CD4-positive, alpha-beta memory T cell (primary cell): ENCODE measurements at regions not wholly inside any gene's neighbourhood (a gene's known extent, or its start where the extent isn't known, plus 50 kb on each side); places are given as distances from the start of the nearest gene placed in this dataset.

Experiments used
- CTCF ChIA-PET: fragments of 350-600 bp; sonication (Branson Sonifier 250); formaldehyde crosslinking; loops from one replicate; lab custom pipeline; 2021; ENCODE audit warnings: inconsistent platforms; ENCODE audit not compliant: partially characterized antibody; lab: Charles Lee
- POLR2A ChIA-PET: fragments of 350-600 bp; sonication (Branson Sonifier 250); formaldehyde crosslinking; loops from one replicate; lab custom pipeline; 2021; ENCODE audit not compliant: partially characterized antibody; lab: Charles Lee
- DNase-seq, 5 donors: peaks; one replicate each; pipeline versions ENCODE4 v3.0.0 to v3.0.0-alpha.2; 2020 to 2022; ENCODE audit warnings: mixed read lengths in 1 of 5
- H3K27ac ChIP-seq: one replicate; pipeline ENCODE4 v1.7.0; 2013; ENCODE audit warnings: low read depth, low read length
- H3K27me3 ChIP-seq: 2 replicates; pipeline ENCODE4 v1.7.0; 2013; ENCODE audit warnings: mild to moderate bottlenecking, low read length, moderate library complexity; ENCODE audit not compliant: insufficient read depth
- H3K36me3 ChIP-seq: 2 replicates; pipeline ENCODE4 v1.7.0; 2013; ENCODE audit warnings: mild to moderate bottlenecking, low read length, moderate library complexity; ENCODE audit not compliant: insufficient read depth
- H3K4me1 ChIP-seq: 2 replicates; pipeline ENCODE4 v1.7.0; 2013; ENCODE audit warnings: mild to moderate bottlenecking, low read length, moderate library complexity; ENCODE audit not compliant: insufficient read depth
- H3K4me3 ChIP-seq, 2 donors: one replicate each; pipeline ENCODE4 v1.7.0; 2013; ENCODE audit warnings: low read length in 2 of 2, mild to moderate bottlenecking in 1 of 2
- H3K9me3 ChIP-seq, 2 donors: one replicate each; pipeline ENCODE4 v1.7.0; 2013; ENCODE audit warnings: low read length in 2 of 2, control low read depth in 1 of 2; ENCODE audit not compliant: control insufficient read depth in 1 of 2
- H3K27ac Mint-ChIP-seq, 7 donors: one replicate each; pipeline ENCODE4 v1.8.0; 2020 to 2021; ENCODE audit warnings: mixed read lengths in 7 of 7, mild to moderate bottlenecking in 6 of 7, inconsistent platforms in 3 of 7, moderate library complexity in 3 of 7
- H3K27me3 Mint-ChIP-seq, 2 donors: one replicate each; pipeline ENCODE4 v1.8.0; 2020 to 2021; ENCODE audit warnings: mixed read lengths in 2 of 2
- H3K36me3 Mint-ChIP-seq, 2 donors: one replicate each; pipeline ENCODE4 v1.8.0; 2020 to 2021; ENCODE audit warnings: mixed read lengths in 2 of 2, inconsistent platforms in 1 of 2, mild to moderate bottlenecking in 1 of 2
- H3K4me1 Mint-ChIP-seq, 4 donors: one replicate each; pipeline ENCODE4 v1.8.0; 2020 to 2021; ENCODE audit warnings: mixed read lengths in 4 of 4, mild to moderate bottlenecking in 1 of 4
- H3K4me3 Mint-ChIP-seq, 8 donors: one replicate each; pipeline ENCODE4 v1.8.0; 2020 to 2021; ENCODE audit warnings: mixed read lengths in 8 of 8, mild to moderate bottlenecking in 7 of 8, moderate library complexity in 6 of 8, inconsistent platforms in 3 of 8
- H3K9me3 Mint-ChIP-seq, 8 donors: one replicate each; pipeline ENCODE4 v1.8.0; 2020 to 2021; ENCODE audit warnings: mixed read lengths in 8 of 8, mild to moderate bottlenecking in 5 of 8, inconsistent platforms in 3 of 8, moderate library complexity in 1 of 8
- intact Hi-C: fragments of 100-400 bp; cut with micrococcal nuclease; formaldehyde crosslinking; loops from one replicate; pipeline ENCODE4 v1.15.1; 2023

- DNase-seq: no peak
- Mint-ChIP-seq H3K9me3 (peaks cover 0 to 16% (median 7%) of the 10 kb centered on the region in 8 donors), H3K27me3 (no peaks in the 10 kb centered on the region), H3K27ac (no peak overlapping the region), H3K4me3 (no peak overlapping the region), H3K36me3 (no peaks in the 10 kb centered on the region), H3K4me1 (no peaks in the 10 kb centered on the region)
- H3K27ac ChIP-seq: no peak overlapping the region
- no peaks in the 10 kb centered on the region for H3K9me3 ChIP-seq
- no peaks in the 10 kb centered on the region for H3K36me3 ChIP-seq
- no peaks in the 10 kb centered on the region for H3K4me1 ChIP-seq
- intact Hi-C loops: no loop called here
- CTCF ChIA-PET: no interaction called here
- POLR2A ChIA-PET: no interaction called here
- H3K4me3 ChIP-seq: no peak overlapping the region
- H3K27me3 ChIP-seq: no peaks in the 10 kb centered on the region
These were observed 516.7 kb downstream of the JRKL start for GRCh38 chr11:96906476-96906875.

- no peaks in the 10 kb centered on the region for H3K27me3 Mint-ChIP-seq
- H3K4me1 Mint-ChIP-seq: no peaks in the 10 kb centered on the region
- Histone ChIP-seq H3K4me1 (no peaks in the 10 kb centered on the region), H3K4me3 (no peak overlapping the region), H3K27ac (no peak overlapping the region), H3K9me3 (no peaks in the 10 kb centered on the region), H3K27me3 (no peaks in the 10 kb centered on the region), H3K36me3 (no peaks in the 10 kb centered on the region)
- no peaks in the 10 kb centered on the region for H3K36me3 Mint-ChIP-seq
- H3K9me3 Mint-ChIP-seq: peaks cover 0 to 9% (median 2%) of the 10 kb centered on the region in 8 donors
- H3K27ac Mint-ChIP-seq: no peak overlapping the region
- intact Hi-C loops: no loop called here
- DNase-seq: no peak
- ChIA-PET CTCF (no interaction called here), POLR2A (no interaction called here)
- peak overlapping the region in 1 of 8 donors; percentile 41 for H3K4me3 Mint-ChIP-seq
These were observed 536.0 kb downstream of the JRKL start for GRCh38 chr11:96925862-96926261.

GRCh38 chr11:96940227-96940626 lies 550.4 kb downstream of the JRKL start:
- no peaks in the 10 kb centered on the region for H3K36me3 Mint-ChIP-seq
- intact Hi-C loops: no loop called here
- no peaks in the 10 kb centered on the region for H3K27me3 Mint-ChIP-seq
- H3K27ac Mint-ChIP-seq: no peak overlapping the region
- H3K4me1 Mint-ChIP-seq: no peaks in the 10 kb centered on the region
- ChIA-PET POLR2A (no interaction called here), CTCF (no interaction called here)
- Histone ChIP-seq H3K4me1 (no peaks in the 10 kb centered on the region), H3K27ac (no peak overlapping the region), H3K36me3 (no peaks in the 10 kb centered on the region), H3K9me3 (no peaks in the 10 kb centered on the region), H3K4me3 (no peak overlapping the region), H3K27me3 (no peaks in the 10 kb centered on the region)
- no peak for DNase-seq
- peaks cover 0 to 5% (median 2%) of the 10 kb centered on the region in 8 donors for H3K9me3 Mint-ChIP-seq
- no peak overlapping the region for H3K4me3 Mint-ChIP-seq

- DNase-seq: no peak
- Mint-ChIP-seq H3K36me3 (no peaks in the 10 kb centered on the region), H3K4me3 (no peak overlapping the region), H3K27me3 (no peaks in the 10 kb centered on the region), H3K4me1 (no peaks in the 10 kb centered on the region), H3K27ac (no peak overlapping the region), H3K9me3 (peaks cover 0 to 4% (median 2%) of the 10 kb centered on the region in 8 donors)
- H3K9me3 ChIP-seq: no peaks in the 10 kb centered on the region
- ChIA-PET CTCF (no interaction called here), POLR2A (no interaction called here)
- H3K36me3 ChIP-seq: no peaks in the 10 kb centered on the region
- H3K4me3 ChIP-seq: no peak overlapping the region
- H3K27ac ChIP-seq: no peak overlapping the region
- H3K27me3 ChIP-seq: no peaks in the 10 kb centered on the region
- intact Hi-C loops: no loop called here
- no peaks in the 10 kb centered on the region for H3K4me1 ChIP-seq
These were observed 553.0 kb downstream of the JRKL start for GRCh38 chr11:96942855-96943254.

GRCh38 chr11:96943970-96944369 lies 554.2 kb downstream of the JRKL start:
- H3K4me1 Mint-ChIP-seq: no peaks in the 10 kb centered on the region
- H3K27ac ChIP-seq: no peak overlapping the region
- H3K36me3 ChIP-seq: no peaks in the 10 kb centered on the region
- peaks cover 0 to 4% (median 0%) of the 10 kb centered on the region in 8 donors for H3K9me3 Mint-ChIP-seq
- H3K4me3 Mint-ChIP-seq: no peak overlapping the region
- H3K4me1 ChIP-seq: no peaks in the 10 kb centered on the region
- no peaks in the 10 kb centered on the region for H3K27me3 ChIP-seq
- intact Hi-C loops: no loop called here
- no peak for DNase-seq
- H3K9me3 ChIP-seq: no peaks in the 10 kb centered on the region
- CTCF ChIA-PET: no interaction called here
- H3K4me3 ChIP-seq: no peak overlapping the region
- H3K27ac Mint-ChIP-seq: no peak overlapping the region
- POLR2A ChIA-PET: no interaction called here
- H3K36me3 Mint-ChIP-seq: no peaks in the 10 kb centered on the region
- no peaks in the 10 kb centered on the region for H3K27me3 Mint-ChIP-seq

- no peak overlapping the region for H3K27ac ChIP-seq
- no peaks in the 10 kb centered on the region for H3K27me3 ChIP-seq
- Mint-ChIP-seq H3K27me3 (no peaks in the 10 kb centered on the region), H3K27ac (no peak overlapping the region), H3K4me3 (no peak overlapping the region), H3K4me1 (no peaks in the 10 kb centered on the region), H3K9me3 (peaks cover 0 to 14% (median 2%) of the 10 kb centered on the region in 8 donors), H3K36me3 (no peaks in the 10 kb centered on the region)
- no peaks in the 10 kb centered on the region for H3K4me1 ChIP-seq
- no peaks in the 10 kb centered on the region for H3K9me3 ChIP-seq
- no peak for DNase-seq
- ChIA-PET POLR2A (no interaction called here), CTCF (no interaction called here)
- no peak overlapping the region for H3K4me3 ChIP-seq
- intact Hi-C loops: no loop called here
- no peaks in the 10 kb centered on the region for H3K36me3 ChIP-seq
These were observed 558.3 kb downstream of the JRKL start for GRCh38 chr11:96948066-96948465.

- POLR2A ChIA-PET: no interaction called here
- Histone ChIP-seq H3K4me1 (no peaks in the 10 kb centered on the region), H3K9me3 (no peaks in the 10 kb centered on the region), H3K4me3 (no peak overlapping the region), H3K36me3 (no peaks in the 10 kb centered on the region), H3K27me3 (no peaks in the 10 kb centered on the region), H3K27ac (no peak overlapping the region)
- no peak overlapping the region for H3K4me3 Mint-ChIP-seq
- H3K9me3 Mint-ChIP-seq: peaks cover 0 to 12% (median 2%) of the 10 kb centered on the region in 8 donors
- no peak overlapping the region for H3K27ac Mint-ChIP-seq
- no peak for DNase-seq
- no peaks in the 10 kb centered on the region for H3K27me3 Mint-ChIP-seq
- CTCF ChIA-PET: no interaction called here
- H3K4me1 Mint-ChIP-seq: no peaks in the 10 kb centered on the region
- intact Hi-C loops: no loop called here
- no peaks in the 10 kb centered on the region for H3K36me3 Mint-ChIP-seq
These were observed 559.7 kb downstream of the JRKL start for GRCh38 chr11:96949464-96949863.
